ENCODE measurements at regions not wholly inside any gene's neighbourhood (a gene's known extent, or its start where the extent isn't known, plus 50 kb on each side); places are given as distances from the start of the nearest gene placed in this dataset.
"Not testable (repeated sequence)": the region's sequence is repeated elsewhere in the genome, so short reads cannot be mapped to it uniquely, and the experiment has no call there.

GRCh38 chr18:66900837-66901236, 296.9 kb upstream of the CDH19 start:
- no peaks in the 10 kb centered on the region for H4K20me1 ChIP-seq (ENCODE audit: insufficient read depth, low read length)
- TF ChIP-seq, protein P1, sequence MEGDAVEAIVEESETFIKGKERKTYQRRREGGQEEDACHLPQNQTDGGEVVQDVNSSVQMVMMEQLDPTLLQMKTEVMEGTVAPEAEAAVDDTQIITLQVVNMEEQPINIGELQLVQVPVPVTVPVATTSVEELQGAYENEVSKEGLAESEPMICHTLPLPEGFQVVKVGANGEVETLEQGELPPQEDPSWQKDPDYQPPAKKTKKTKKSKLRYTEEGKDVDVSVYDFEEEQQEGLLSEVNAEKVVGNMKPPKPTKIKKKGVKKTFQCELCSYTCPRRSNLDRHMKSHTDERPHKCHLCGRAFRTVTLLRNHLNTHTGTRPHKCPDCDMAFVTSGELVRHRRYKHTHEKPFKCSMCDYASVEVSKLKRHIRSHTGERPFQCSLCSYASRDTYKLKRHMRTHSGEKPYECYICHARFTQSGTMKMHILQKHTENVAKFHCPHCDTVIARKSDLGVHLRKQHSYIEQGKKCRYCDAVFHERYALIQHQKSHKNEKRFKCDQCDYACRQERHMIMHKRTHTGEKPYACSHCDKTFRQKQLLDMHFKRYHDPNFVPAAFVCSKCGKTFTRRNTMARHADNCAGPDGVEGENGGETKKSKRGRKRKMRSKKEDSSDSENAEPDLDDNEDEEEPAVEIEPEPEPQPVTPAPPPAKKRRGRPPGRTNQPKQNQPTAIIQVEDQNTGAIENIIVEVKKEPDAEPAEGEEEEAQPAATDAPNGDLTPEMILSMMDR (IDR thresholded peaks at IDR 0.05; ENCODE audit: extremely low read depth, low read depth, low read length), result no peak
- H3K36me3 ChIP-seq (ENCODE audit: insufficient read depth, low read length), result no peaks in the 10 kb centered on the region
- no peaks in the 10 kb centered on the region for H3K9me3 ChIP-seq (ENCODE audit: low read depth, low read length)
- no peak overlapping the region for H3K4me3 ChIP-seq (ENCODE audit: insufficient read depth, low read length)
- H3K27me3 ChIP-seq (ENCODE audit: insufficient read depth, low read length), result no peaks in the 10 kb centered on the region
- H3K4me1 ChIP-seq (ENCODE audit: insufficient read depth, low read length), result no peaks in the 10 kb centered on the region
- no peaks in the 10 kb centered on the region for H3K79me2 ChIP-seq (ENCODE audit: insufficient read depth, low read length)
- no peak overlapping the region for H2AFZ ChIP-seq (ENCODE audit: low read length)
- no peak for DNase-seq (ENCODE audit: insufficient read length, low spot score, missing footprints)
- no peak overlapping the region for H3K4me2 ChIP-seq (ENCODE audit: insufficient read depth, low read length)
- H3K27ac ChIP-seq (ENCODE audit: low read depth, low read length), result no peak overlapping the region

GRCh38 chr18:66895631-66896030, 291.7 kb upstream of the CDH19 start:
- DNase-seq (ENCODE audit: insufficient read length, low spot score, missing footprints), result peak; percentile 18
- Histone ChIP-seq H3K4me1 (ENCODE audit: insufficient read depth, low read length) (no peaks in the 10 kb centered on the region), H3K27ac (ENCODE audit: low read depth, low read length) (no peak overlapping the region), H3K4me3 (ENCODE audit: insufficient read depth, low read length) (no peak overlapping the region), H3K9me3 (ENCODE audit: low read depth, low read length) (no peaks in the 10 kb centered on the region), H3K36me3 (ENCODE audit: insufficient read depth, low read length) (no peaks in the 10 kb centered on the region), H3K4me2 (ENCODE audit: insufficient read depth, low read length) (no peak overlapping the region), H3K79me2 (ENCODE audit: insufficient read depth, low read length) (no peaks in the 10 kb centered on the region), H4K20me1 (ENCODE audit: insufficient read depth, low read length) (no peaks in the 10 kb centered on the region), H3K27me3 (ENCODE audit: insufficient read depth, low read length) (no peaks in the 10 kb centered on the region), H2AFZ (ENCODE audit: low read length) (no peak overlapping the region)
- TF ChIP-seq, protein P1 (IDR thresholded peaks at IDR 0.05; ENCODE audit: extremely low read depth, low read depth, low read length), result no peak

- H3K4me3 ChIP-seq (ENCODE audit: insufficient read depth, low read length), result no peak overlapping the region
- H3K4me1 ChIP-seq (ENCODE audit: insufficient read depth, low read length), result no peaks in the 10 kb centered on the region
- H3K9me3 ChIP-seq (ENCODE audit: low read depth, low read length), result no peaks in the 10 kb centered on the region
- no peak overlapping the region for H3K4me2 ChIP-seq (ENCODE audit: insufficient read depth, low read length)
- no peak for DNase-seq (ENCODE audit: insufficient read length, low spot score, missing footprints)
- H3K79me2 ChIP-seq (ENCODE audit: insufficient read depth, low read length), result no peaks in the 10 kb centered on the region
- H4K20me1 ChIP-seq (ENCODE audit: insufficient read depth, low read length), result no peaks in the 10 kb centered on the region
- no peaks in the 10 kb centered on the region for H3K27me3 ChIP-seq (ENCODE audit: insufficient read depth, low read length)
- no peak overlapping the region for H3K27ac ChIP-seq (ENCODE audit: low read depth, low read length)
- TF ChIP-seq, protein P1 (IDR thresholded peaks at IDR 0.05; ENCODE audit: extremely low read depth, low read depth, low read length), result no peak
- no peaks in the 10 kb centered on the region for H3K36me3 ChIP-seq (ENCODE audit: insufficient read depth, low read length)
- H2AFZ ChIP-seq (ENCODE audit: low read length), result no peak overlapping the region
These were observed 291.0 kb upstream of the CDH19 start for GRCh38 chr18:66894851-66895250.

DNA sequence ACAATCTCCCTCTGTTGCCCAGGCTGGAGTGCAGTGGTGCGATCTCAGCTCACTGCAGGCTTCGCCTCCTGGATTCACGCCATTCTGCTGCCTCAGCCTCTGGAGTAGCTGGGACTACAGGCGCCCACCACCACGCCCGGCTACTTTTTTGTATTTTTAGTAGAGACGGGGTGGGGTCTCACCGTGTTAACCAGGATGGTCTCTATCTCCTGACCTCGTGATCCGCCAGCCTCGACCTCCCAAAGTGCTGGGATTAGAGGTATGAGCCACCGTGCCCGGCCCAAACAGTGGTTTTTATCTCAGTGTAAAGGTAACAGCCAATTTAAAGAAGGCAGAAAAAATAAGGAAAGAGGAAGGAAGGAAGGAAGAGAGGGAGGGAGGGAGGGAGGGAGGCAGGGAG, 288.5 kb upstream of the CDH19 start:
- not testable (repeated sequence) for H3K27ac ChIP-seq (ENCODE audit: low read depth, low read length); H3K36me3 ChIP-seq (ENCODE audit: insufficient read depth, low read length); H3K79me2 ChIP-seq (ENCODE audit: insufficient read depth, low read length); H3K4me1 ChIP-seq (ENCODE audit: insufficient read depth, low read length); H3K4me2 ChIP-seq (ENCODE audit: insufficient read depth, low read length); DNase-seq (ENCODE audit: insufficient read length, low spot score, missing footprints); H4K20me1 ChIP-seq (ENCODE audit: insufficient read depth, low read length); H2AFZ ChIP-seq (ENCODE audit: low read length); H3K4me3 ChIP-seq (ENCODE audit: insufficient read depth, low read length); H3K9me3 ChIP-seq (ENCODE audit: low read depth, low read length); H3K27me3 ChIP-seq (ENCODE audit: insufficient read depth, low read length)
